ENCODE measurements at regions not wholly inside any gene's neighbourhood (a gene's known extent, or its start where the extent isn't known, plus 50 kb on each side); places are given as distances from the start of the nearest gene placed in this dataset.
"Not testable (repeated sequence)": the region's sequence is repeated elsewhere in the genome, so short reads cannot be mapped to it uniquely, and the experiment has no call there.

DNA sequence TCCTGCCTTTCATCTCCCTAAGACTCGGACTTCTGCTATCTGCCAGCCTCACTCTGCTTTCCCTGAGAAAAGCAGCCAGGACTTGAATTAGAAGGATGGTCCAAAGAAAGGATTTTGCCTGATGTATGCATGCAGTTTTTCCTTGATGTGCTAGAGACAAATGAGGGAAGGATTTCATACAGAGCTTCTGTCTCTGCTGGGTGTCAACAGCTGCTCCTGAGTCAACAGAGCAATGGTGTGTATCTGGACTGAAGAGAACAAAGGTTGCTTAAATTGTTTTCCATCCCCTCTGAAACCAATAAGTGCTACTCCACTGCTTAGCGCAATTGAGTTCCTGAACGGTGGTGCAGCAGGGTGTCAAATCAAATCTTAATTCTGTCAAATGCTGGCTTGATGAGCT, 680.6 kb upstream of the C16orf82 start:
- no peak for DNase-seq (ENCODE audit: low read depth, low spot score)

GRCh38 chr16:26391833-26392232, 674.9 kb upstream of the C16orf82 start:
- DNase-seq (ENCODE audit: low read depth, low spot score): no peak

DNA sequence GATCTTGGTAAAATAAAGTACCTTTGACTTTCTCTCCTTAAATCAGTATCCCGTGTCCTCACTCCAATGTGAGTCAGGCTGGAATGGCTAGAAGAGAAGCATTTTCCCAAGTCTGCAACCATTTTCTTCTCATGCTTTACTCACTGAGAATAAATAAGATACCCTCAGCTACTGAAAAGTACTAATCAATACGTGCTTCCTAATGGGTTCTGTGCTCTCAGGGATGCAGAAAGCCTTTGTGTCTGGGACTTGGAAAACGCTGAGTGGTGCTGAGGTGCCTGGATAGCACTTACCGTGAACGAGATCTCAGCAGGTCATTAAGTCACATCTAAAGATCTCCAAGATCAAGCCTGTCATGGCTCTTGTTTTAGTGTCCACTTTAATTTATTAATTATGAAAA, 672.3 kb upstream of the C16orf82 start:
- no peak for DNase-seq (ENCODE audit: low read depth, low spot score)

- no peak for DNase-seq (ENCODE audit: low read depth, low spot score)
These were observed 671.0 kb upstream of the C16orf82 start for GRCh38 chr16:26395700-26396099.

DNA sequence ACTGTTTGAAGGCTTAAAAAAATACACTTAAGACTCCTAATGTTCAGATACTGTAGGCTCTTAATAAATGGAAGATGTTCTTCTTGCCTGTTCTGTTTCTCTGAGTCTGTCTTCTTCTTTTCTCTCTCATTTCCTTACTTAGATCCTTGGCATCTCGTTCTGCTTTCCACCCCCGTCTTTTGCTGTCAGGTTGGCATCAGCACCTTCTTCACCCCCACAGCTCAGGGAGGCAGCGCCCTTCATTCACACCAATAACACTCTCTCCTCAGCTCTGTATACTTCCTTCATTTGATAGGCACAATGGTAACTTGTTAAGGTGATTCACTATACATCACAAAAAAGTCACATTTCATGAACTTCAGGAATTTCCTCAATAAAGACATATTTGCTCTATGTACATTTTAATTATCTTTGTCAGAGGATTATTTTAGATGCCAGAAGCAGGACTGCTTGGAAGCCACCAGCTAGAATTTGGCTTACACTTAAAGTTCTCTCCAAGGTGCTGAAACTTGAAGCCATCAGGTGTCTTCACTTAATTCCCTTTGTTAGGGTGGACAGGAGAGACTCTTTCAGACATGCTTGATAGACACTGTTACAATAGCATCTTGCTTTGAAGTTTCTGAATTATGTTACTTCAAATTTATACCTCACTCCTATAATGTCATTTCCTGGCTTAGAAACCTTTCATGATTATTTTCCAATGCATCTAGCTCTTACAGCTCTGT, 670.1 kb upstream of the C16orf82 start:
- no peak for DNase-seq (ENCODE audit: low read depth, low spot score)

- DNase-seq (ENCODE audit: low read depth, low spot score): no peak
These were observed 652.9 kb upstream of the C16orf82 start for GRCh38 chr16:26413780-26414179.

DNA sequence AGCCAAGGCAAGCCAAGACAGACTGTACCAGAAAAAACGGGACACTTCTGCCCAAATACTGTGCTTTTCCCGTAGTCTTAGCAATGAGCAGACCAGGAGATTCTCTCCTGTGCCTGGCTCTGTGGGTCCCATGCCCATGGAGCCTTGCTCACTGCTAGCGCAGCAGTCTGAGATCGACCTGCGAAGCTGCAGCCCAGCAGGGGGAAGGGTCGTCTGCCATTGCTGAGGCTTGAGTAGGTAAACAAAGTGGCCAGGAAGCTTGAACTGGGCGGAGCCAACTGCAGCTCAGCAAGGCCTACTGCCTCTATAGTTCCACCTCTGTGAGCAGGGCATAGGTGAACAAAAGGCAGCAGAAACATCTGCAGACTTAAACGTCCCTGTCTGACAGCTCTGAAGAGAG, 647.3 kb upstream of the C16orf82 start:
- not testable (repeated sequence) for DNase-seq (ENCODE audit: low read depth, low spot score)

GRCh38 chr16:26430618-26431017, 636.1 kb upstream of the C16orf82 start:
- DNase-seq (ENCODE audit: low read depth, low spot score): no peak

GRCh38 chr16:26433807-26434206, 632.9 kb upstream of the C16orf82 start:
- DNase-seq (ENCODE audit: low read depth, low spot score): no peak

DNA sequence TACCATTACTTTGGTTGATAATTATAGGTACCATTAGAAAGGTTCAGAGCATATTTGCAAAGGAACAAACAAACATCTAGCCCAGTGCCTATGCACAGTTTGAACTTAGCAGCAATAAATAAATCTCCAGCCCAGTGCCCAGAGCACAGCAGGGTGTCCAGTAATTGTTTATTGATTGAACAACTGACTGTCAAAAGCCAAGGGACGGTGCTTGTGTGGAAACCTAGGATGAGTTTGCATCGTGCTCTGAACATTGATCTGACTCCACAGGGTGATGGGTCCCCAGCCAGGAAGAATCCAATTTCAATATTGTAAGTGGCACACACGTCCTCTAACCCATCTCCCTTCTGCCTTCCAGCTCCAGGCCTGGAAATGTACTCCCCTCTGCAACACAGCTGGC, 625.5 kb upstream of the C16orf82 start:
- no peak for DNase-seq (ENCODE audit: low read depth, low spot score)

- no peak for DNase-seq (ENCODE audit: low read depth, low spot score)
These were observed 624.4 kb upstream of the C16orf82 start for GRCh38 chr16:26442321-26442720.

- no peak for DNase-seq (ENCODE audit: low read depth, low spot score)
These were observed 619.2 kb upstream of the C16orf82 start for GRCh38 chr16:26447570-26447969.

GRCh38 chr16:26453215-26453614, 613.5 kb upstream of the C16orf82 start:
- DNase-seq (ENCODE audit: low read depth, low spot score): no peak

- DNase-seq (ENCODE audit: low read depth, low spot score): no peak
These were observed 612.6 kb upstream of the C16orf82 start for GRCh38 chr16:26454102-26454501.

GRCh38 chr16:26456074-26456473, 610.7 kb upstream of the C16orf82 start:
- no peak for DNase-seq (ENCODE audit: low read depth, low spot score)

- DNase-seq (ENCODE audit: low read depth, low spot score): no peak
These were observed 609.6 kb upstream of the C16orf82 start for GRCh38 chr16:26457095-26457494.

DNA sequence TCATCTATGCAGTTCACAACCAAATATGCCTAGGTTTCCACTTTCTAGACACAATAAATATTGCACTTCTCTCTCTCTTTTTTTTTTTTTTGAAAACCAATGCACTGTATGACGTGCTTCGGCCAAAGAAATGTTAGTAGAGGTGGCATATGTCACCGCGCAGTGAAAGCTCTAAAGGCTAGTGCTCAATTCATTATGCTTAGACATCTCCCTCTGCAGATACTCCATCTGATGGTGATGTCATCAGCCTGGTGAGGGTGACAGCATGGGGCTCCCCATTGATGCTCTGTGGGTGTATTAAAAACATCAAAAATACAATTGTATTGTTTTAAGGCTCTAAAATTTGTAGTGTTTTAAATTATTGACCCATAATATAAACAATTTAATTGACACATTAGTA, 608.8 kb upstream of the C16orf82 start:
- no peak for DNase-seq (ENCODE audit: low read depth, low spot score)

DNA sequence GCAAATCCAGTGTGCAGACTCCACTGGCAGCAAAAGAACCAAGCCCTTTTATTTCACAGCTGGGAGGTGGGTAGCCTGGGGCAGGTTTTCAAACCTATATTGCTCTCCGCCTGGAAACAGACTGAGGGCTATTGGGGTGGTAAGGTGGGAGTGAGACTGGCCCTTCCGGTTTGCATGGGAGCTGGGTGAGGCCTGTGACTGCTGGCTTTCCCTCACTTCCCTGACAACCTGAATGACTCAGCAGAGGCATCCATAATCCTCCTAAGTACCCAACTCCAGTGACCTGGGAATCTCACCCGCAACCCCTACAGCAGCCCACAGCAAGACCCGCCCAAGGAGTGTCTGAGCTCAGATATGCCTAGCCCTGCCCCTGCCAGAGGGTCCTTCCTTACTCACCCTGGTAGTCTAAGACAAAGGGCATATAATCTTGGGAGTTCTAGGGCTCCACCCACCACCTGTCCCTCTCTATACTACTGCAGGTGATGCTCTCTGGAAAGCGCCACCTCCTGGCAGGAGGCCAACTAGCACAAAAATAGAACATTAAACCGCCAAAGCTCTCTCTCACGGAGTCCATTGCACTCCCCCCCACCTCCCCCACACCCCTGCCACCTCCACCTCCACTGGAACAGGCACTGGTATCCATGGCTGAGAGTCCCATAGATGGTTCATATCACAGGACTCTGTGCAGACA, 602.0 kb upstream of the C16orf82 start:
- DNase-seq (ENCODE audit: low read depth, low spot score): no peak

DNA sequence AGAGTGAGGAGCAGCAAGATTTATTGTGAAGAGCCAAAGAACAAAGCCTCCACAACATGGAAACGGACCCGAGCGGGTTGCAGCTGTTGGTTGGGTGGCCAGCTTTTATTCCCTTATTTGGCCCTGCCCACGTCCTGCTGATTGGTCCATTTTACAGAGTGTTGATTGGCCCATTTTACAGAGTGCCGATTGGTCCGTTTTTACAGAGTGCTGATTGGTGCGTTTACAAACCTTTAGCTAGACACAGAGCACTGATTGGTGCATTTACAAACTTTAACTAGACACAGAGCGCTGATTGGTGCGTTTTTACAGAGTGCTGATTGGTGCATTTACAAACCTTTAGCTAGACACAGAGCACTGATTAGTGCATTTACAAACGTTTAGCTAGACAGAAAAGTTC, 592.3 kb upstream of the C16orf82 start:
- DNase-seq (ENCODE audit: low read depth, low spot score): not testable (repeated sequence)

DNA sequence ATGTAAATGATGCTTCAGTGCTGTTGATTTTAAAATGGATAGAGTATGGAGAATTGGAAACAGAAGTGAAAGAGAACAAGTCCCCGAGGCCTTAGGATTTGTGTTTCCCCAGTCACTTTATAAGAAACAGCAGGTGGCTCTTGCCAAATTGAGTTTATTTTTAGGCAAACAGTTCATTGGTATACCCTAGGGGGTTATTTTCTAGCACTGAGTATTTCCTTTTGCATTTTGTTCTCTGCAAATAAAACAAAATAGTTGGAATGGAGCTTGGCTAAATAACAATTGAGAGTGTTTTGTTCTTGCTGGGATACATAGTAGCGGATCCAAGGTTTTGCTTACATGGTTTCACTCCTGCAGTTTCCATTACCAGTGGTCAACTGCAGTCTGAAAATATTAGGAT, 591.1 kb upstream of the C16orf82 start:
- no peak for DNase-seq (ENCODE audit: low read depth, low spot score)

DNA sequence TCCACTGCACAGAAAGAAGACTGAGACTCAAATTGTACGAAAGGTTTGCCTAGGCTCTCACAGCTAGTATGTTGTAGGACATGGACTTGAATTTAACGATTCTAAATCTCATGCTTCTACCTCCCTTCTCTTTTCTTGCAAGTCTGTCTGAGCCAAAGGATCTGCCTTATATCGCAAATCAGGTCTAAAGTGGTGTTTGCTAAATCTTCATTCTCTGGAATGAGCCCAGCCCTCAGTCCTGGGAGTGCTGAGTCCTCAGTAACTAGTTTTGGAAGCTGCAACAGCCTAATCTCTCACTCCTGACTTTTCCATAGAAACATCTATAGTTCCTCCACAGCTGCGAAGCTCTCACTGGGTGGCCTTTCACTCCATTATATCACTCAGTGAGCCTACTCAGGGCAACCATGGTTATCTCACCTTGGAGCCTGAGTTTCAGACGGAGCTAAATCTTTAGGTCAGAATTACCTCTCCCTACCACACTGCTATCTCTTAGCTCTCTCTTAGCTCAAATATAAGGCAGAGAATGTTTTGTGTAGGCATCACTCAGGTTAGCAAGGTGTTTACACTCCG, 575.5 kb upstream of the C16orf82 start:
- no peak for DNase-seq (ENCODE audit: low read depth, low spot score)

GRCh38 chr16:26491962-26492361, 574.8 kb upstream of the C16orf82 start:
- no peak for DNase-seq (ENCODE audit: low read depth, low spot score)

DNA sequence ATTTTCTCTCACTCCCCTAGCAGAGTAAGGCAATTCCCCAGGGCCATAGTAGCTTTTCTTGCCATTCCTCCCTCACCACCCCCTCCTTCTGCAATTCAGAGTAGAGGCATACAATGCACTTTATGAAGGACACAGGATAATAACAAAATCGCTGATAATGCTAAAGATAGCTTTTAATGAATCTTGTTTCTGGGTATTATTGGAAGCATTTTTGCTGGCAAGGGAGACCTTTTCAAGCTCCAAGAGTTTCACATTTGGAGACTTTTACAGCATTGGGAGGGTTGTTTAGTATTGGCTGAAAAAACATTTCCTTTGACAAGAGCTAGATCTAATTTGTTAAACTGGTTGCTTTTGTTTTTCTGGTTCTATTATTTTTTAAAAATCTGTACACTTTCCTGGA, 573.0 kb upstream of the C16orf82 start:
- DNase-seq (ENCODE audit: low read depth, low spot score): no peak
